ENCODE measurements at regions not wholly inside any gene's neighbourhood (a gene's known extent, or its start where the extent isn't known, plus 50 kb on each side); places are given as distances from the start of the nearest gene placed in this dataset.

GRCh38 chrY:8582277-8582850 is 754.9 kb upstream of the TSPY4 start:
- Histone ChIP-seq H4K8ac (ENCODE audit: low read depth, low read length) (no peak overlapping the region), H3K27me3 (ENCODE audit: insufficient read depth, low read length, poor library complexity) (no peaks in the 10 kb centered on the region), H3K56ac (ENCODE audit: low read length) (no peak overlapping the region), H3K27ac (ENCODE audit: low read depth, low read length) (no peak overlapping the region), H3K4me3 (ENCODE audit: low read length) (no peak overlapping the region), H3K36me3 (ENCODE audit: control insufficient read depth, insufficient read depth, low read length) (no peaks in the 10 kb centered on the region), H2BK5ac (ENCODE audit: low read length) (no peak overlapping the region), H3K79me2 (ENCODE audit: control insufficient read depth, insufficient read depth, low read length) (no peaks in the 10 kb centered on the region), H3K4ac (ENCODE audit: low read depth, low read length) (no peak overlapping the region), H3K79me1 (ENCODE audit: low read length) (no peaks in the 10 kb centered on the region), H2BK15ac (replicated peaks; ENCODE audit: low read depth) (no peak overlapping the region), H2BK120ac (ENCODE audit: low read depth, low read length) (no peak overlapping the region), H4K5ac (ENCODE audit: low read length) (no peak overlapping the region), H3K18ac (ENCODE audit: low read length) (no peak overlapping the region), H3K4me2 (ENCODE audit: low read length) (no peak overlapping the region), H3K4me1 (ENCODE audit: control insufficient read depth, low read depth, low read length) (no peaks in the 10 kb centered on the region), H2AK5ac (ENCODE audit: low read length) (no peak overlapping the region), H3K23ac (ENCODE audit: low read length) (no peak overlapping the region), H3K9ac (ENCODE audit: low read length) (no peak overlapping the region)
- no CpG with 5 or more reads among the region's 1 CpG for WGBS (ENCODE audit: extremely low coverage, insufficient coverage, low lambda C conversion rate)
- no peak for DNase-seq

GRCh38 chrY:8583191-8583590 is 754.1 kb upstream of the TSPY4 start:
- H3K79me2 ChIP-seq (ENCODE audit: control insufficient read depth, insufficient read depth, low read length) = no peaks in the 10 kb centered on the region
- H3K4me1 ChIP-seq (ENCODE audit: control insufficient read depth, low read depth, low read length) = no peaks in the 10 kb centered on the region
- H3K4ac ChIP-seq (ENCODE audit: low read depth, low read length) = no peak overlapping the region
- H3K27ac ChIP-seq (ENCODE audit: low read depth, low read length) = no peak overlapping the region
- no peak overlapping the region for H4K8ac ChIP-seq (ENCODE audit: low read depth, low read length)
- no peak overlapping the region for H4K5ac ChIP-seq (ENCODE audit: low read length)
- H3K18ac ChIP-seq (ENCODE audit: low read length) = no peak overlapping the region
- no peak overlapping the region for H3K23ac ChIP-seq (ENCODE audit: low read length)
- H2BK120ac ChIP-seq (ENCODE audit: low read depth, low read length) = no peak overlapping the region
- WGBS (ENCODE audit: extremely low coverage, insufficient coverage, low lambda C conversion rate) = no CpG with 5 or more reads among the region's 4 CpGs
- no peak overlapping the region for H3K4me2 ChIP-seq (ENCODE audit: low read length)
- H2AK5ac ChIP-seq (ENCODE audit: low read length) = no peak overlapping the region
- H3K79me1 ChIP-seq (ENCODE audit: low read length) = no peaks in the 10 kb centered on the region
- H2BK5ac ChIP-seq (ENCODE audit: low read length) = no peak overlapping the region
- DNase-seq = no peak
- H3K56ac ChIP-seq (ENCODE audit: low read length) = no peak overlapping the region
- H3K4me3 ChIP-seq (ENCODE audit: low read length) = no peak overlapping the region
- no peak overlapping the region for H2BK15ac ChIP-seq (replicated peaks; ENCODE audit: low read depth)
- no peak overlapping the region for H3K9ac ChIP-seq (ENCODE audit: low read length)
- H3K36me3 ChIP-seq (ENCODE audit: control insufficient read depth, insufficient read depth, low read length) = no peaks in the 10 kb centered on the region
- H3K27me3 ChIP-seq (ENCODE audit: insufficient read depth, low read length, poor library complexity) = no peaks in the 10 kb centered on the region

DNA sequence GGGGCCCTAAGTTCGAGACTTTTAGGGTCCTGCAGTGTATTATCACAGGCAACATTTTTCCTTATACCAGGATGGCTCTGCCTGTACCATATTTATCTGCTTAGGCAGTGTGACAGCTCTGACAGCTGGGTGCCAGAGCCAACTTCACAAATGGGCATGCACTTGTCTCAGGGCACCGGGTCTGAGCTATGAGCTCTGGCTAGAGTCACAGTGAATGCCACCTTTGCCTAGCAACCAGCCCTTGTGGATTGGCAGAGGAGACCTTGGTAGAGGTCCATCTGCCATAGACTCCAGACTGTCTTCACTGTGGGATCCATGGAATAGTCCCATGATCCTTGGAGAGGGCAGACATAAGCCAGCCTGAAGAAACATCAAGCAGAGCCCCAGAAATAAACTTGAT is 746.6 kb upstream of the TSPY4 start:
- H3K9ac ChIP-seq (ENCODE audit: low read length) = no peak overlapping the region
- H3K4me1 ChIP-seq (ENCODE audit: control insufficient read depth, low read depth, low read length) = no peaks in the 10 kb centered on the region
- no peak overlapping the region for H3K4me3 ChIP-seq (ENCODE audit: low read length)
- no peak overlapping the region for H3K4ac ChIP-seq (ENCODE audit: low read depth, low read length)
- no peak overlapping the region for H3K56ac ChIP-seq (ENCODE audit: low read length)
- no peak for DNase-seq
- H4K8ac ChIP-seq (ENCODE audit: low read depth, low read length) = no peak overlapping the region
- no peak overlapping the region for H2BK120ac ChIP-seq (ENCODE audit: low read depth, low read length)
- no peaks in the 10 kb centered on the region for H3K27me3 ChIP-seq (ENCODE audit: insufficient read depth, low read length, poor library complexity)
- H3K18ac ChIP-seq (ENCODE audit: low read length) = no peak overlapping the region
- H3K36me3 ChIP-seq (ENCODE audit: control insufficient read depth, insufficient read depth, low read length) = no peaks in the 10 kb centered on the region
- no peak overlapping the region for H4K5ac ChIP-seq (ENCODE audit: low read length)
- no peaks in the 10 kb centered on the region for H3K79me1 ChIP-seq (ENCODE audit: low read length)
- no peak overlapping the region for H3K23ac ChIP-seq (ENCODE audit: low read length)
- H2BK5ac ChIP-seq (ENCODE audit: low read length) = no peak overlapping the region
- no peak overlapping the region for H3K27ac ChIP-seq (ENCODE audit: low read depth, low read length)
- H3K4me2 ChIP-seq (ENCODE audit: low read length) = no peak overlapping the region
- WGBS (ENCODE audit: extremely low coverage, insufficient coverage, low lambda C conversion rate) = no CpG with 5 or more reads among the region's 2 CpGs
- H3K79me2 ChIP-seq (ENCODE audit: control insufficient read depth, insufficient read depth, low read length) = no peaks in the 10 kb centered on the region
- no peak overlapping the region for H2AK5ac ChIP-seq (ENCODE audit: low read length)
- H2BK15ac ChIP-seq (replicated peaks; ENCODE audit: low read depth) = no peak overlapping the region

DNA sequence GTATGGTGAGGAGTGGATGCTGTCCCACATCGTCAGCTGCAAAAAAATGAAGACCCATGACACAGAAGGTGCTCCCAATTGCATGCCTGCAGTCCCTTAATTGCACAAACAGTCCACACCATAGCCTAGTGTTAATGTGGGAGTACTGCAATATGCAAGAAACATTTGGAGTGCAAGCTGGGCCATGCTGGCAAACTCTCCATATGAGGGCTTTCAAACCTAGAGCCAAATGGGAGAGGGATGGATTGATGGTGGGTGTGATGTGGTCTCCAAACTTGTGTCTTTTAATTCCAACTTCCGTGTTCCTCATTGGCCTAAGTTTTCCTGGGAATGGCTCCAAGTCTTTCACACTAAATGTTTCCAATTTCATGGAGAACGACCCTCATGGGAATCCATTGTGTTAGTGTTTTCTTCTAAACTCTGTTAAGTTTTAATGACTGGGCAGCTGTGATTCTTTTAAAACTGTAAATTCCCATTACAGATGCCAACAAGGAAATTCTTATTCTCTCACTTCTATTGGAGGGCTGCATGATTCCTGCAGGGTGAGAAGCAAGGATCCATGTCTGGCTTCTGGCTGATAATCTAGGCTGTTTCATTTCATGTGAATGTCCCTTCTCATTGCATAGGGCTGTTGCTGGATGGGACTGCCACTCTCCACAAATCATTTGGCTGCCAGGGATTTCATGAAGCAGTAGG is 745.3 kb upstream of the TSPY4 start:
- Histone ChIP-seq H2AK5ac (ENCODE audit: low read length) (no peak overlapping the region), H3K79me1 (ENCODE audit: low read length) (no peaks in the 10 kb centered on the region), H3K4me1 (ENCODE audit: control insufficient read depth, low read depth, low read length) (no peaks in the 10 kb centered on the region), H3K27me3 (ENCODE audit: insufficient read depth, low read length, poor library complexity) (no peaks in the 10 kb centered on the region), H3K56ac (ENCODE audit: low read length) (no peak overlapping the region), H3K79me2 (ENCODE audit: control insufficient read depth, insufficient read depth, low read length) (no peaks in the 10 kb centered on the region), H3K27ac (ENCODE audit: low read depth, low read length) (no peak overlapping the region), H3K4me3 (ENCODE audit: low read length) (no peak overlapping the region), H2BK15ac (replicated peaks; ENCODE audit: low read depth) (no peak overlapping the region), H3K36me3 (ENCODE audit: control insufficient read depth, insufficient read depth, low read length) (no peaks in the 10 kb centered on the region), H2BK5ac (ENCODE audit: low read length) (no peak overlapping the region), H4K8ac (ENCODE audit: low read depth, low read length) (no peak overlapping the region), H3K9ac (ENCODE audit: low read length) (no peak overlapping the region), H3K4ac (ENCODE audit: low read depth, low read length) (no peak overlapping the region), H4K5ac (ENCODE audit: low read length) (no peak overlapping the region), H2BK120ac (ENCODE audit: low read depth, low read length) (no peak overlapping the region), H3K4me2 (ENCODE audit: low read length) (no peak overlapping the region), H3K18ac (ENCODE audit: low read length) (no peak overlapping the region), H3K23ac (ENCODE audit: low read length) (no peak overlapping the region)
- WGBS (ENCODE audit: extremely low coverage, insufficient coverage, low lambda C conversion rate) = no CpG with 5 or more reads among the region's 3 CpGs
- DNase-seq = no peak

DNA sequence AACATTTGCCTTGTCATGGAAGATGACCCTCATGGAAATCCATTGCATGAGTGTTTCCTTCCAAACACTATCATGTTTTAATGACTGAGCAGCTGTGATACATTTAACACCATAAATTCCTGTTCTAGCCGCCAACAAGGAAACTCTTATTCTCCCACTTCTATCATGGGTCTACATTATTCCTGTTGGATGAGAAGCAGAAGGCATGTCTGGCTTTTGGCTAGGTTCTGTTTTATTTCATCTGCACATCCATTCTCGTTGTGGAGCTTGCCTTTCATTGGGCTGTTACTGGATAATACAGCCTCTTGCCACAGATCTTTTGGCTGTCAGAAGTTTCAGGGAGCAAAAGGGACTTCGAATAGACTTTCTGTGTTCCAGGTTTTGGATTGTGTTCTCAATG is 742.6 kb upstream of the TSPY4 start:
- Histone ChIP-seq H3K36me3 (ENCODE audit: control insufficient read depth, insufficient read depth, low read length) (no peaks in the 10 kb centered on the region), H3K4ac (ENCODE audit: low read depth, low read length) (no peak overlapping the region), H3K27me3 (ENCODE audit: insufficient read depth, low read length, poor library complexity) (no peaks in the 10 kb centered on the region), H3K4me1 (ENCODE audit: control insufficient read depth, low read depth, low read length) (no peaks in the 10 kb centered on the region), H3K27ac (ENCODE audit: low read depth, low read length) (no peak overlapping the region), H2BK120ac (ENCODE audit: low read depth, low read length) (no peak overlapping the region), H3K79me1 (ENCODE audit: low read length) (no peaks in the 10 kb centered on the region), H3K4me2 (ENCODE audit: low read length) (no peak overlapping the region), H3K4me3 (ENCODE audit: low read length) (no peak overlapping the region), H3K23ac (ENCODE audit: low read length) (no peak overlapping the region), H3K18ac (ENCODE audit: low read length) (no peak overlapping the region), H3K56ac (ENCODE audit: low read length) (no peak overlapping the region), H2BK15ac (replicated peaks; ENCODE audit: low read depth) (no peak overlapping the region), H4K5ac (ENCODE audit: low read length) (no peak overlapping the region), H4K8ac (ENCODE audit: low read depth, low read length) (no peak overlapping the region), H2AK5ac (ENCODE audit: low read length) (no peak overlapping the region), H3K9ac (ENCODE audit: low read length) (no peak overlapping the region), H2BK5ac (ENCODE audit: low read length) (no peak overlapping the region), H3K79me2 (ENCODE audit: control insufficient read depth, insufficient read depth, low read length) (no peaks in the 10 kb centered on the region)
- WGBS (ENCODE audit: extremely low coverage, insufficient coverage, low lambda C conversion rate) = no CpG with 5 or more reads among the region's 3 CpGs
- no peak for DNase-seq

- H3K18ac ChIP-seq (ENCODE audit: low read length) = no peak overlapping the region
- WGBS (ENCODE audit: extremely low coverage, insufficient coverage, low lambda C conversion rate) = no CpG with 5 or more reads among the region's 4 CpGs
These were observed 738.1 kb upstream of the TSPY4 start for GRCh38 chrY:8599141-8599540.

More at GRCh38 chrY:8599141-8599540, 738.1 kb upstream of the TSPY4 start:
- Histone ChIP-seq H2AK5ac (ENCODE audit: low read length) (no peak overlapping the region), H3K79me2 (ENCODE audit: control insufficient read depth, insufficient read depth, low read length) (no peaks in the 10 kb centered on the region), H2BK5ac (ENCODE audit: low read length) (no peak overlapping the region), H3K56ac (ENCODE audit: low read length) (no peak overlapping the region), H4K8ac (ENCODE audit: low read depth, low read length) (no peak overlapping the region), H3K4me2 (ENCODE audit: low read length) (no peak overlapping the region), H4K5ac (ENCODE audit: low read length) (no peak overlapping the region), H2BK15ac (replicated peaks; ENCODE audit: low read depth) (no peak overlapping the region), H3K79me1 (ENCODE audit: low read length) (no peaks in the 10 kb centered on the region), H3K9ac (ENCODE audit: low read length) (no peak overlapping the region), H3K23ac (ENCODE audit: low read length) (no peak overlapping the region), H3K36me3 (ENCODE audit: control insufficient read depth, insufficient read depth, low read length) (no peaks in the 10 kb centered on the region), H3K4me3 (ENCODE audit: low read length) (no peak overlapping the region), H3K4ac (ENCODE audit: low read depth, low read length) (no peak overlapping the region), H2BK120ac (ENCODE audit: low read depth, low read length) (no peak overlapping the region), H3K27me3 (ENCODE audit: insufficient read depth, low read length, poor library complexity) (no peaks in the 10 kb centered on the region), H3K27ac (ENCODE audit: low read depth, low read length) (no peak overlapping the region), H3K4me1 (ENCODE audit: control insufficient read depth, low read depth, low read length) (no peaks in the 10 kb centered on the region)
- no peak for DNase-seq
